Endodermal cell (in vitro differentiated cells): ENCODE measurements at regions not wholly inside any gene's neighbourhood (a gene's known extent, or its start where the extent isn't known, plus 50 kb on each side); places are given as distances from the start of the nearest gene placed in this dataset.

Experiments used
- DNase-seq: peaks from one replicate; pipeline ENCODE4 v3.0.0-alpha.2; 2017
- H3K27ac ChIP-seq: 2 replicates; pipeline ENCODE4 v1.5.1; 2013; ENCODE audit warnings: mild to moderate bottlenecking, low read depth, low read length, moderate library complexity
- H3K27me3 ChIP-seq: 2 replicates; pipeline ENCODE4 v1.6.1; 2013; ENCODE audit warnings: mild to moderate bottlenecking, low read length, moderate library complexity; ENCODE audit not compliant: insufficient read depth, control insufficient read depth, poor library complexity, severe bottlenecking
- H3K36me3 ChIP-seq: 2 replicates; pipeline ENCODE4 v1.7.0; 2013; ENCODE audit warnings: mild to moderate bottlenecking, low read length, moderate library complexity; ENCODE audit not compliant: control insufficient read depth, insufficient read depth
- H3K4me1 ChIP-seq: one replicate; pipeline ENCODE4 v1.7.0; 2013; ENCODE audit warnings: low read length; ENCODE audit not compliant: control insufficient read depth, insufficient read depth
- H3K4me3 ChIP-seq: 2 replicates; pipeline ENCODE4 v1.5.1; 2013; ENCODE audit warnings: mild to moderate bottlenecking, low read length, moderate library complexity
- H3K9ac ChIP-seq: 2 replicates; pipeline ENCODE4 v1.6.1; 2013; ENCODE audit warnings: mild to moderate bottlenecking, low read length, moderate library complexity; ENCODE audit not compliant: poor library complexity, severe bottlenecking; ENCODE audit errors: extremely low read depth
- H3K9me3 ChIP-seq: 2 replicates; pipeline ENCODE4 v1.6.1; 2013; ENCODE audit warnings: mild to moderate bottlenecking, low read length, moderate library complexity; ENCODE audit not compliant: control insufficient read depth
- H3K27ac Mint-ChIP-seq: 2 replicates; pipeline ENCODE4 v1.8.0; 2020; ENCODE audit warnings: mixed read lengths
- H3K27me3 Mint-ChIP-seq: 2 replicates; pipeline ENCODE4 v1.8.0; 2021; ENCODE audit warnings: mild to moderate bottlenecking, mixed read lengths; ENCODE audit not compliant: insufficient read depth
- H3K36me3 Mint-ChIP-seq: 2 replicates; pipeline ENCODE4 v1.8.0; 2020; ENCODE audit warnings: low read depth, mixed read lengths
- H3K4me1 Mint-ChIP-seq: 2 replicates; pipeline ENCODE4 v1.8.0; 2020; ENCODE audit warnings: mixed read lengths
- H3K4me3 Mint-ChIP-seq: 2 replicates; pipeline ENCODE4 v1.8.0; 2020; ENCODE audit warnings: mild to moderate bottlenecking, moderate library complexity, mixed read lengths
- H3K9me3 Mint-ChIP-seq: 2 replicates; pipeline ENCODE4 v1.8.0; 2020; ENCODE audit warnings: mild to moderate bottlenecking, mixed read lengths
- CTCF ChIP-seq: fragments of 200-600 bp; sonication (generic); conservative IDR thresholded peaks from 2 replicates; pipeline ENCODE4 v1.5.0; 2021; ENCODE audit warnings: antibody characterized with exemption, mild to moderate bottlenecking
- WGBS, 2 experiments: methylation state at CpG; one replicate each; pipeline versions ENCODE4 v1.1.5 to v1.1.7; 2013; ENCODE audit warnings: missing lambda C conversion rate in 2 of 2, mixed read lengths in 1 of 2; ENCODE audit not compliant: insufficient coverage in 1 of 2, insufficient read length in 1 of 2; 5-methylcytosine and 5-hydroxymethylcytosine counted together

GRCh38 chr15:35858707-35859106, 312.7 kb upstream of the DPH6 start:
- Mint-ChIP-seq H3K4me3 (no peak overlapping the region), H3K27ac (no peak overlapping the region), H3K9me3 (no peaks in the 10 kb centered on the region), H3K27me3 (no peaks in the 10 kb centered on the region), H3K4me1 (peaks cover 5% of the 10 kb centered on the region), H3K36me3 (no peaks in the 10 kb centered on the region)
- WGBS, 2 experiments, result 64% methylated on average over 2 of the region's 3 CpGs; no CpG with 5 or more reads in 1 of the 2 experiments
- H3K4me3 ChIP-seq, result no peak overlapping the region
- no peaks in the 10 kb centered on the region for H3K27me3 ChIP-seq
- H3K27ac ChIP-seq, result no peak overlapping the region
- H3K4me1 ChIP-seq, result no peaks in the 10 kb centered on the region
- no peak overlapping the region for H3K9ac ChIP-seq
- TF ChIP-seq CTCF, result no peak
- no peaks in the 10 kb centered on the region for H3K36me3 ChIP-seq
- H3K9me3 ChIP-seq, result no peaks in the 10 kb centered on the region
- no peak for DNase-seq

- WGBS, 2 experiments, result no CpG with 5 or more reads among the region's 2 CpGs
These were observed 317.7 kb upstream of the DPH6 start for GRCh38 chr15:35863655-35864054.

GRCh38 chr15:35867356-35867755, 321.4 kb upstream of the DPH6 start:
- Mint-ChIP-seq H3K9me3 (no peaks in the 10 kb centered on the region), H3K27ac (peak overlapping the region; percentile 74), H3K36me3 (no peaks in the 10 kb centered on the region), H3K4me1 (peaks cover 10% of the 10 kb centered on the region), H3K4me3 (no peak overlapping the region), H3K27me3 (no peaks in the 10 kb centered on the region)
- no peaks in the 10 kb centered on the region for H3K36me3 ChIP-seq
- TF ChIP-seq CTCF, result no peak
- H3K4me1 ChIP-seq, result no peaks in the 10 kb centered on the region
- H3K27me3 ChIP-seq, result peaks cover 7% of the 10 kb centered on the region
- H3K9ac ChIP-seq, result no peak overlapping the region
- no peak overlapping the region for H3K27ac ChIP-seq
- H3K9me3 ChIP-seq, result no peaks in the 10 kb centered on the region
- DNase-seq, result no peak
- no peak overlapping the region for H3K4me3 ChIP-seq
- WGBS, 2 experiments, result 85 to 98% methylated on average over 3 to 4 of the region's 4 CpGs

More at GRCh38 chr15:35863655-35864054, 317.7 kb upstream of the DPH6 start:
- H3K4me3 Mint-ChIP-seq, result no peak overlapping the region
- peaks cover 15% of the 10 kb centered on the region for H3K4me1 Mint-ChIP-seq
- H3K27ac ChIP-seq, result no peak overlapping the region
- no peak overlapping the region for H3K9ac ChIP-seq
- H3K9me3 Mint-ChIP-seq, result no peaks in the 10 kb centered on the region
- H3K27ac Mint-ChIP-seq, result no peak overlapping the region
- no peak for TF ChIP-seq CTCF
- no peaks in the 10 kb centered on the region for H3K36me3 ChIP-seq
- no peaks in the 10 kb centered on the region for H3K27me3 Mint-ChIP-seq
- H3K4me3 ChIP-seq, result no peak overlapping the region
- H3K27me3 ChIP-seq, result peaks cover 4% of the 10 kb centered on the region
- H3K4me1 ChIP-seq, result no peaks in the 10 kb centered on the region
- H3K9me3 ChIP-seq, result no peaks in the 10 kb centered on the region
- H3K36me3 Mint-ChIP-seq, result no peaks in the 10 kb centered on the region
- DNase-seq, result no peak
